NCI-H1092 (cell line): ENCODE measurements at regions not wholly inside any gene's neighbourhood (a gene's known extent, or its start where the extent isn't known, plus 50 kb on each side); places are given as distances from the start of the nearest gene placed in this dataset.

Experiments
- DNase-seq: peaks from one replicate; lab custom pipeline; 2025; lab: John Stamatoyannopoulos, UW

DNA sequence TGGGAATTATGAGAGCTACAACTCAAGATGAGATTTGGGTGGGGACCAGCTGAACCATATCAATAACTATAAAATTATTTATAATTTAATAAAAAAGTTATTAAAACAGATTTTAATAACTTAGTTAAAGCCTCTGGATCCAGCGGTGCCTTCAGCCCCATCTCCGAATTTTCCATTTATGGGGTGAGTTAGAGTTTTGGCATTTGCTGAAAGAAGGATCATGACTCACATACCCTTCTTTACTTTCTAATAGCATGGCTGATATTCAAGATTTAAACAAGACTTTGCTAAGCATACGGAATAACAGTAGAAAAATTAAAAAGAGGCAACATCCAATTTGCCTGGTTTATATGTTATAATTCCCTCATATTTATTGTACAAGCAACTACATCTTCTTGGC is 94.5 kb downstream of the RDH14 start:
- DNase-seq: no peak

- DNase-seq: no peak
Observed at GRCh38 chr2:18464913-18465312, 95.5 kb downstream of the RDH14 start.

DNA sequence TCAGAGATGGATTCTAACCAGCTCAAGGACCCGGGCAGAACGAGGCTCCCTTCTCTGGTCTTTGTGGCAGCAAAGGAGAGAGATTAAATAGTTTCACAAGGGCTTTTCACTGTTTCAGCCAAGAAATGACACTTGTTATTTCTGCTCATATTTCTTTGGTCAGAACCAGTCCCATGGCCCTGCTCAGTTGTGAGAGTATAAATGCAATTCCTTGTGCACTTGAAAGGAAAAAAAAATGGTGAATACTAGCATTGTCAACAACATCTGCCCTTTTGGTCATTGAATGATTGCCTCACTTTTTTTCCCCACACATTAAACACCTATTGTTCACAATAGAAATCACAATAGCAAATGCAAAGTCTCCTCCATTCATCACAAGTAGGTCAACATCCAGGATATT is 104.4 kb downstream of the RDH14 start:
- no peak for DNase-seq

GRCh38 chr2:18455236-18455862 is 105.1 kb downstream of the RDH14 start:
- no peak for DNase-seq

DNA sequence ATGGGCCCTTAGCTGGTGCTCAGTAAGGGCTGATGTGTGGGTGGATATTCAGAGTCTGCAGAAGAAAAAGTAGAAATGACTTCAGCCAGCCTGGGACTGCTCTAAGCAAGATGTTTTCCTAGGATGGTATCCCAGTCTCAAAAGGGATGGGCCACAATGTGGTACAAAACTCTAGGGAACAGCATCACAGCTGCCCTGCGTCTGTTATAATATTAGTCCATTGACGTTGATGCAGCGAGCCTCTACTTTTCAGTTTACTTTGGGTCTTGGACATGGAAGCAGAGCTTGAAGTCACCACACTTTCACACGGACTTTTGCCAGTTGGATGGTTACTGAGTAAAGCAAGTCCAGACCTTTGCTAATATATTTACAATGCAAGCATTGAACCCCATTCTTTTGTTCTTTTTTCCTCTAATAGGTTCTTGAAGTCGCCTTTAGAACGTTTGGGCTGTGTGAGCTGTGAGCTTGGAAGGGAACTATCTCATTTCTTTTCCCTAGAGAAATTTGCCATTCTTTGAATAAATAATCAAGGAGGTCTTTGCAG is 105.7 kb downstream of the RDH14 start:
- DNase-seq: no peak

- DNase-seq: no peak
Observed at GRCh38 chr2:18446715-18447114, 113.7 kb downstream of the RDH14 start.

DNA sequence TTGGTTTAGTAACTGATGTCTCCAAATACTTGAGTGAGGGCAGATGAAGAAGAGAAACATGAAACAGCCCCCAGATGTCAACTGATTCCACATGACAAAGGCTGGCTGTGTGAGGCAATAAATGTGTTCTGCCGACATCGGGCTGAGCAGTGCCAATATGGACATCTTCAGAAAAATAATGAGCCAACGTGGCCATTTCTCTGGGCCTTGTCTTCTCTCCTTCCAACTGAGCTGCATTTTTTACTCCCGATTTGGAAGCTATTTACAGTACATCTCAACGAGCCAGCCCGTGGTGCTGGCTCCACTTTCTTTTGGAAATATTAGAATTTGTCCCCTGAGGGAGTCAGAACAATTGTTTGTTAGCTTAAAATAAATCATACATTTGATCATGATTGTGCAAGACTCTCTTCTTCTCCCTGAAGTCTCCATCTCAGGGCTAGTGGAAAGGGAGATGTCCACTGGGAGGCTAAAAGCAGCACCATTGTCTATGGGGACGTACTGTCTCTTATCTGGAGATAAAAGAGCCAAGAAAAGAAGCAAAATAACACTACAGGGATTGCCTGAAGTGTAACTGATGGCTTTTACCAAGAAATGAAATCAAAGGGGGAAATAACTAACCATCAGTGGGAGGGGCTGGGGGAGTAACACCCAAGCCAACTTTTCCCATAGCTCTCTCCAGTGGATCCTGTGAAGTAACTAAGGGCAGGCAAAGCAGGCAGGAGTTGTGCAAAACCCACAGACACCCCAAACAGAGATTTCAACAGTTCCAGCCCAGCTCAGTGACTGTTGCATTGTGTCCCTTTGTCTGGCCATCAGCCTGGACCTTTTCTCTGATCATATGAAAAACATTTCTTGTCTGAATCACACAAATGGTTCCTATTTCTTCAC is 114.8 kb downstream of the RDH14 start:
- DNase-seq: no peak

DNA sequence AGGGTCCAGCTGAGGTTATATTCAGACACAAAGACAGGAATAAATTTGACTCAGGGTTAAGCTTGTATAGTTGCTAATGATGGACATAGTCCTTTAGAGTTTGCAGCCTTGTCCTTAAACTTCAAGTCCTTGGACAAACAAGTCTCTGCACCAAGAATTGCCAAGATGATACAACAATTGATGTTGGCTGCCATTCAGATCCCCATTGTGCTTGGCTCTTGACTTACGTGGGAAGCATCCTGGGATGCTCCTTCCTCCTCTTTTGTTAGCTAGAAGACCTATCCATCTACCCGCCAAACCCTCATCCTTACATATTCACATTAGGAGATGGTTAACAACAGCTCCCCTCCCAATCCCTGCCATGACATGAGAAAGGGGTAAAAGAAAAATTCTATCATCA is 115.6 kb downstream of the RDH14 start:
- no peak for DNase-seq

DNA sequence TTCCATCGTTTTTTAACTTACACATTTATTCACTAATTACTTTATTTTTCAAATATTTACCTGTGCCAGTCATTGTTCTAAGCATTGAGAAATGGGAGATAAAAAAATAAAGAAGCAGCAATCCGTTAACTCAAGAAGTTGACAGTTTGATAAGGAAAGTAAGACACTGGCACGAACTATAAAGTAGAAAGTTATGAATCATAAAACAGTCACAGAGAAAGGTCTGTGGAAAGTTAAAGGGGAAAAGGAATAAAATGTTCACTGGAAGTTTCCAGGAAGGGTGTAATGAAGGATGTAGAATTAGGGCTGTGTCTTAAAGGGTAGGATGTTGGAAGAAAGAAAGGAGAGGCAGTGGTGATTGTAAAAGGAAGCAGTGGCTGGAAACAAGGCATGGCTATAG is 118.9 kb downstream of the RDH14 start:
- DNase-seq: no peak

GRCh38 chr2:18440777-18441176 is 119.7 kb downstream of the RDH14 start:
- DNase-seq: no peak

- no peak for DNase-seq
Observed at GRCh38 chr2:18440141-18440661, 120.3 kb downstream of the RDH14 start.

GRCh38 chr2:18439716-18440115 is 120.7 kb downstream of the RDH14 start:
- DNase-seq: no peak

GRCh38 chr2:18437909-18438308 is 122.5 kb downstream of the RDH14 start:
- no peak for DNase-seq

- DNase-seq: no peak
Observed at GRCh38 chr2:18436503-18437005, 123.9 kb downstream of the RDH14 start.

DNA sequence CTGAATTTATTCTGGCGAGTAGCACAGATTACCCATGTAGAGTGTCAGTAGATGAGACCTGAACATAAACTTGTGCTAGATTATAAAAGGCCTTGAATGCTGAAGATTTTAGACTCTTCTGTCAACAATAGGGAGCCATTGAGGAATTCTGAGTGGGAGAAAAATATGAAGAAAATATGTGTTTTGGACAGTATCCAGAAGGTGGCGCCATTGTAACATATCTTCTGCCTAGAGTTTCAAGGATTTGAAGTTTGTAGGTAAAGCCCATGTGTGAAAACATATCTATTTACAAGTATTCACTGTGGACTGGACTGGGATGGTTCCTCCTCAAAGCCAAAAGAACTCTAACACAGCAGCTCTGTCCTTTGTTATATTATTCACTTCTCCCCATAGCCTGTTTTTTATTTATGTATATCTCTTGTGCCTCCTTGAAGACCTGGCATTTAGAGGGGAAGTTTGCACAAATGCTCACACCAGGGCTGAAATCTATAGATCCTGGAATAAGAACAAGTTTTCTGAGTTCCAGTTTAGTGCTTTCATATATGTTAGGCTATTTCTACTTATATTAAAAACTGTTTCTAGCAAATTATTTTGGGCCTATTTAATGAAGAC is 124.9 kb downstream of the RDH14 start:
- DNase-seq: peak; percentile 4

DNA sequence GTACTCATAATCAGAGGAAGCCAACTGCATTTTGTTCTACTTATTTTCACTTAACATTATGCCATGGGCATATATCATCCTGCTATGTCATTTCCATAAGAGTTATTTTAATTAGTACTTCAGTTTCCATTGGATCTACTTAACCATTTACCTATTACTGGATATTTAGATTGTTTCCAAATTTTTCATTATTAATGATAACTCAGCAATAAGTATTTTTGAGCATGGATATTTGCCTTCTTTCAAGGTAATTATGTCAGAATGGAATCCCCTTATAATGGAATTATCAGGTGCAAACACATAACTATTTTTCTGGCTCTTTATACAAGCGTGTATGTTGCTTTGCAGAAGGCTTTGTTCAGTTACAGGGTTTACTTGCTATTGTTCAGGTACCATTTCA is 126.6 kb downstream of the RDH14 start:
- DNase-seq: no peak

DNA sequence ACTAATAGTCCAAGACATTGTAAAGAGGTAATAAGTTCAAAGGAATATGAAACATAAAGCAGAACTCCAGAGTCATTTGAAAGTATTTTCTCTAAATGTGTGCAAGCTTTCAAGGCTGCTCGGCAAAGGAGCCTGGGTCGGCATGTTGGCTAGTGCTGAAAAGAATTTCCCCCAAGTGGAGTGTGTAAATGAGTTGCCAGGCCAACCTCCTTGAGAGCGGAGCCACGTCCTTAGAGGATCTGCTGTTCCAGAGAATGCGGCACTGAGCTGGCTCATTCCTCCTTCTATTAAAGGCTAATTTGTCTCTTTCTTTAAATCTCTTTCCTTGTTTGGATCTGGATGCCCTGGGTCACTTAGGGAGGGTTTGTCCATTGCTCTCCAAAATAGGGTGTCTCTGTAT is 127.5 kb downstream of the RDH14 start:
- DNase-seq: no peak

- no peak for DNase-seq
Observed at GRCh38 chr2:18430996-18431748, 129.3 kb downstream of the RDH14 start.

DNA sequence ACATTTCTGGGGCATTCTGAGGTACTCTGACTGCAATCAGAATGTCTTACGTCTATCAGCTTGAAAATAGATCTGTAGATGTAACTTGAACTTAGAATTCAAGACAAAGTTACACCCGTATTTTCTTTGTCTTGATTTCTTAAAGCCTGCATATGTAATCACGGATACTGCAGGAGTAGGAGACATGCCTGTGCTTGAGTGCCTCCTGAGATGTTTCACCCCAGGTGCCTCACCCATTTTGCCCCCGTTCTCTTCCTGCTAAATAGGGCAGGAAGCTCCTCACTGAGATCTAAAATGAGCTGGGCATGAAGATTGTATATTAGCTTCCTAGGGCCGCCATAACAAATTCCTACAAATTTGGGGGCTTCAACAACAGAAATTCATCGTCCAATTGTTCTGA is 131.9 kb downstream of the RDH14 start:
- DNase-seq: no peak

DNA sequence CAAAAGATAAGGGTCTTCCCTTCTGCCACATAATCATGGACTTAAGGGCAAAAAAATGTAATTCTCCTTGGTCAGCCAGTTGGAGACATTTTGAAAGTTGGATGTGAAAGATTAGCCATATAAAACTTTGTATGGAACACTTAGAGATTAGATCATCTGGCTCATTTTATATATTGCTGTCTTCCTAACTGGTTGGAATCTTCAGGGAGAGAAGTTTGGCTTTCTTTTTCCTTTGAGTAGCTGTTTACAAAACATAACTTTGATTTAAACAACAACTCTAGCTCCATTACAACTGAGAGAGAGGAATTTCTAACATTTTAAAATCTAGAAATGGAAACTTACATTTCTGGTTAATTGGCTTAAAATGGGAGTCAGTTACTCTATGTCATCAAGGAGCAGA is 132.7 kb downstream of the RDH14 start:
- no peak for DNase-seq

GRCh38 chr2:18426174-18426573 is 134.3 kb downstream of the RDH14 start:
- no peak for DNase-seq

GRCh38 chr2:18425210-18425703 is 135.2 kb downstream of the RDH14 start:
- DNase-seq: no peak
